ENCODE measurements at regions not wholly inside any gene's neighbourhood (a gene's known extent, or its start where the extent isn't known, plus 50 kb on each side); places are given as distances from the start of the nearest gene placed in this dataset.

GRCh38 chr2:129074298-129074920 lies 755.7 kb upstream of the HS6ST1 start:
- TF ChIP-seq THAP7 (CRISPR knock-in tag; IDR thresholded peaks at IDR 0.05) (no peak), KDM5A (IDR thresholded peaks at IDR 0.05; ENCODE audit: borderline replicate concordance, low read length) (no peak), NR0B2 (CRISPR knock-in tag; IDR thresholded peaks at IDR 0.05) (no peak), GATA4 (IDR thresholded peaks at IDR 0.05; ENCODE audit: borderline replicate concordance, low read depth) (no peak), FOXC1 (CRISPR knock-in tag; IDR thresholded peaks at IDR 0.05; ENCODE audit: borderline replicate concordance) (no peak)
